ENCODE measurements at regions not wholly inside any gene's neighbourhood (a gene's known extent, or its start where the extent isn't known, plus 50 kb on each side); places are given as distances from the start of the nearest gene placed in this dataset.

DNA sequence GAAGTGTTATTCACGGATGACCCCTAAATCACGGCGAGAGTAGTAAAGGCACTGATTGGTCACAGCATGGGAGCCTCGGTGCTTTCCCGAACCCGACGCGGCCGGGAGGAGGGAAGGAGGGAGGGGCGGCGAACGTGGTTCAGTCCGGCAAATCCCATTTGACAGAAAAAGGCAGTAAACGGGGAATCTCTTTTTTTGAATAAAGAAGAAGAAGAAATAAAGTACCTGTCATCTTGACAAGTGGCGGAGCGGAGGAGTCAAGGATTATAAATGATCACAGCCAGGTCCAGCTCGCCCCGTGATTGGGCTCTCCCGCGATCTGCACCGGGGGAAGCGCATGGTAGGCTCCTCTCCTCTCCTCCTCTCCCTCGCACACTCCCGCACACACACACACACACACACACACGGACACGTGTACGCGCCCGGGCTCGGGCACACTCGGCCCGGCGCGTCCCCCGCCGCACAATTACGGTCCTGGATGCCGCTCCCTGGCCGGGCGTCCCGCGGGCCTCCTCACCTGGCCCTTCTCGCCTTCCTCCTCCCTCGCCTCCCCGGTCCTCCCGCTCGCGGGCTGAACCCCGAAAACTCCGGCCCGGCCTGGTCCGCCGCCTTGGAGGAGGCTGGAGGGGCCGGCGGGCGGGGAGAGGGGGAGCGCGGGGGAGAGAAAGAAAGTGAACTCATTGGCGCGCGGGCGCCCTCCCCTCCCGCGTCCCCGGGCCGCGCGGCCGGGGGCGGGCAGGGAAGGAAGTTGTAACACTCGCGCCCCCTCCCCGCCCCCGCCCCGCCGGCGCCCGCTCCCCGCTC lies 99.2 kb upstream of the TENM3 start:
- H3K9me3 ChIP-seq, result no peaks in the 10 kb centered on the region
- no peak for DNase-seq (ENCODE audit: extremely low spot score)
- H3K36me3 ChIP-seq, result no peaks in the 10 kb centered on the region
- no peak for TF ChIP-seq EP300 (IDR thresholded peaks at IDR 0.05)
- peak; percentile 15 to 19 for TF ChIP-seq POLR2AphosphoS5 (IDR thresholded peaks at IDR 0.05)
- H3K27ac ChIP-seq (replicated peaks in 1 of 4), result peak overlapping the region; percentile 68 to 86 (median 78)
- intact Hi-C loops (cut with DNase I), result no loop called here
- peaks cover 23 to 41% (median 30%) of the 10 kb centered on the region in 4 donors for H3K4me1 ChIP-seq
- peak overlapping the region; percentile 69 to 80 (median 75) for H3K4me3 ChIP-seq
- 3% methylated on average over 33 of the region's 79 CpGs for WGBS
- H3K27me3 ChIP-seq, result peaks cover 0 to 52% (median 6%) of the 10 kb centered on the region in 4 donors

DNA sequence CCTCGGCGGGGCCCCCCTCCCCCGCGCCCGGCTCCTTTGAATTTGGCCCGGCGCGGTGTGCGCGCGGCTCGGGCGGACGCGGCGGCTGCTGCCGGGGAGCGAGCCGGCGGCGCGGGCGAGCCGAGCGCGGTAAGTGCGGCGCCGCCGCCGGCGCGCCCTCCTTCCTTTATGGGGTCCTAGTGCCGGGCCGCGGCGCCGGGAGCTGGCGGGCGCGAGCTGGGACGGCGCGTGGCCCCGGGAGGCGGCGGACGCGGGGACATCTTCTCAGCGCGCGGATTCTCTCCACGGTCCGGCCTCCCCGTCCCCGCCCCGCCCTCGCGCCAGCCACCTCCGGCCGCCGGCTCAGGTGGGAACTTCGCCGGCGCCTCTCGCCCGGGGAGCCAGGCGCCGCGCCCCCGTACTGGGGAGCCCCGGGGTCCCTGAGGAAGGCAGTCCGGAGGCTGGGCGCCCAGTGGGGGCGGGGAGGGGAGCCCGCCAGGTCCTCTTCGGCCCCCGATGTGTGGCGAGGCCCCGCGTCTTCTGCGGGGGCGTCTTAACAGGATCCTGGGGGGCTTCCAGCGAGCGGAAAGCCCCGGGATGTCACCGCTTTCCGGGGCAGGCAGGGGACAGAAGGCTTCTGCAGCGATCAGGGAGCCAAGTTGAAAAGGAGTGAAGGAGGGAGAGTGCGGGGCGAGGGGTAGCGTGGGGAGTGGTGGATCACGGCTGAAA lies 98.4 kb upstream of the TENM3 start:
- TF ChIP-seq EP300 (IDR thresholded peaks at IDR 0.05), result no peak
- TF ChIP-seq, protein P1, sequence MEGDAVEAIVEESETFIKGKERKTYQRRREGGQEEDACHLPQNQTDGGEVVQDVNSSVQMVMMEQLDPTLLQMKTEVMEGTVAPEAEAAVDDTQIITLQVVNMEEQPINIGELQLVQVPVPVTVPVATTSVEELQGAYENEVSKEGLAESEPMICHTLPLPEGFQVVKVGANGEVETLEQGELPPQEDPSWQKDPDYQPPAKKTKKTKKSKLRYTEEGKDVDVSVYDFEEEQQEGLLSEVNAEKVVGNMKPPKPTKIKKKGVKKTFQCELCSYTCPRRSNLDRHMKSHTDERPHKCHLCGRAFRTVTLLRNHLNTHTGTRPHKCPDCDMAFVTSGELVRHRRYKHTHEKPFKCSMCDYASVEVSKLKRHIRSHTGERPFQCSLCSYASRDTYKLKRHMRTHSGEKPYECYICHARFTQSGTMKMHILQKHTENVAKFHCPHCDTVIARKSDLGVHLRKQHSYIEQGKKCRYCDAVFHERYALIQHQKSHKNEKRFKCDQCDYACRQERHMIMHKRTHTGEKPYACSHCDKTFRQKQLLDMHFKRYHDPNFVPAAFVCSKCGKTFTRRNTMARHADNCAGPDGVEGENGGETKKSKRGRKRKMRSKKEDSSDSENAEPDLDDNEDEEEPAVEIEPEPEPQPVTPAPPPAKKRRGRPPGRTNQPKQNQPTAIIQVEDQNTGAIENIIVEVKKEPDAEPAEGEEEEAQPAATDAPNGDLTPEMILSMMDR (IDR thresholded peaks at IDR 0.05), result no peak
- no peak for TF ChIP-seq POLR2AphosphoS5 (IDR thresholded peaks at IDR 0.05)
- TF ChIP-seq POLR2A (IDR thresholded peaks at IDR 0.05; ENCODE audit: low read depth), result no peak
- peaks cover 0 to 52% (median 6%) of the 10 kb centered on the region in 4 donors for H3K27me3 ChIP-seq
- peak overlapping the region; percentile 69 to 80 (median 75) for H3K4me3 ChIP-seq
- 0% methylated on average over 5 of the region's 93 CpGs for WGBS
- peak overlapping the region; percentile 68 to 86 (median 78) for H3K27ac ChIP-seq (replicated peaks in 1 of 4)
- peaks cover 23 to 40% (median 30%) of the 10 kb centered on the region in 4 donors for H3K4me1 ChIP-seq
- H3K9me3 ChIP-seq, result no peaks in the 10 kb centered on the region
- intact Hi-C loops (cut with DNase I), result loop anchor here (5.0 kb wide), 1 partner anchor 303 kb away; no protein-coding TSS in a partner anchor
- no peaks in the 10 kb centered on the region for H3K36me3 ChIP-seq
- DNase-seq (ENCODE audit: extremely low spot score), result no peak

DNA sequence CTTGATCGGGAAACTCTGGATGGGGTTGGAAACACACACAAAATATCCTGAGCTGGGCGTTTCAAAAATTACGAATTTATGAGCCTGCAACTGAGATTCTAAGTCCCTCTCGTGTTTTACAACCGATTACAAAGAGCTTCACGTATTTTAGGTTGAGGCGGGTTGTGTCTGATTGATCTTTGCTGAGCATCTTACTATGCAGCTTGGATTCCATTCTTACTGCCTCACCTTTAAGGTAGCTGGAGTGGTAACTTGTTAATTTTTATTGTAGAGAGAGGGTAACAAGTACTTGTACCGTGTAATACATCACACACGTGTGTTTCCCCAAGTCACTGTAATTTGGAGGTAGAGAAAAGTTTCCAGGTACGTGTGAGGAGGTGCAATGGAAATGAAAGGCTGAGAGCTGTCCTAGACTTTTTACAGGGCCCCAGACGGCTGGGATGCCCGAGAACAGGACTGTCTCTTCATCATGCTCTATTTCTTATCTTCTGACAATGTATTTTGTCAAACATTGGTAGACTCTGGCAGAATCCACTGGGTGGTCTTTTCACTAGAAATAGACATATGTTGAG lies 97.8 kb upstream of the TENM3 start:
- Histone ChIP-seq H3K27me3 (peaks cover 0 to 48% (median 6%) of the 10 kb centered on the region in 4 donors), H3K4me3 (peak overlapping the region; percentile 69 to 80 (median 75)), H3K36me3 (no peaks in the 10 kb centered on the region), H3K9me3 (no peaks in the 10 kb centered on the region), H3K27ac (replicated peaks in 1 of 4) (peak overlapping the region in 3 of 4 donors; percentile 75 to 86 (median 82)), H3K4me1 (peaks cover 23 to 34% (median 30%) of the 10 kb centered on the region in 4 donors)
- WGBS, result 22% methylated on average over 12 of the region's 12 CpGs
- TF ChIP-seq POLR2AphosphoS5 (IDR thresholded peaks at IDR 0.05), result no peak
- TF ChIP-seq, protein P1 (IDR thresholded peaks at IDR 0.05), result no peak
- no peak for TF ChIP-seq EP300 (IDR thresholded peaks at IDR 0.05)
- no peak for TF ChIP-seq POLR2A (IDR thresholded peaks at IDR 0.05; ENCODE audit: low read depth)
- intact Hi-C loops (cut with DNase I), result loop anchor here (5.0 kb wide), 1 partner anchor 302 kb away; no protein-coding TSS in a partner anchor
- DNase-seq (ENCODE audit: extremely low spot score), result no peak

DNA sequence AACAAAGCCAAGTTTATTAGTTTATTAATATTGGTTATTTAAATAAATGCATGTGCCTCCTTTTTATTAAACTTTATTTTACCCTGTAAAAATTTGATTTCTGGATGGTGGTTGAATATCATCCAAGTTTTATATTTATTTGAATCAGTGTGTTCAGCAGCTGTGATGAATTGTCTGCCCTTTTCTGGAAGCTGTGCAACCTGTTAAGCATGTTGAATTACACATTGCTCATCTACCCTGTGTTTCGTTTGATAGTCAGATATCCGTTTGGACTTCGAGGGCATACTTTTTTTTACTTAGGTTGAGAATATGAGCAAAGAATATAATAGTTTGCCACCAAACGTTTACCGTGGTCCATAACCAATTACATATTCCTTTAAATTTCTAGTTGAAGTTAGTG lies 95.8 kb upstream of the TENM3 start:
- Histone ChIP-seq H3K9me3 (no peaks in the 10 kb centered on the region), H3K4me3 (no peak overlapping the region), H3K27me3 (peaks cover 0 to 31% (median 6%) of the 10 kb centered on the region in 4 donors), H3K4me1 (peaks cover 21 to 32% (median 28%) of the 10 kb centered on the region in 4 donors), H3K27ac (replicated peaks in 1 of 4) (no peak overlapping the region), H3K36me3 (no peaks in the 10 kb centered on the region)
- intact Hi-C loops (cut with DNase I), result loop anchor here (5.0 kb wide), 1 partner anchor 300 kb away; no protein-coding TSS in a partner anchor
- no peak for TF ChIP-seq EP300 (IDR thresholded peaks at IDR 0.05)
- no peak for TF ChIP-seq POLR2A (IDR thresholded peaks at IDR 0.05; ENCODE audit: low read depth)
- TF ChIP-seq, protein P1 (IDR thresholded peaks at IDR 0.05), result no peak
- no peak for TF ChIP-seq POLR2AphosphoS5 (IDR thresholded peaks at IDR 0.05)
- 82% methylated on average over 5 of the region's 5 CpGs for WGBS
- DNase-seq (ENCODE audit: extremely low spot score), result no peak

Measured in esophagus muscularis mucosa (tissue), 4 donors.